HepG2 (cell line): ENCODE measurements at regions not wholly inside any gene's neighbourhood (a gene's known extent, or its start where the extent isn't known, plus 50 kb on each side); places are given as distances from the start of the nearest gene placed in this dataset.

Experiments used
- ARID5B ChIP-seq: IDR thresholded peaks from 2 replicates; pipeline ENCODE4 v1.4.0; 2020; ENCODE audit warnings: mild to moderate bottlenecking, missing genetic modification reagents
- CCDC6 ChIP-seq: sonication (generic); formaldehyde crosslinking; IDR thresholded peaks from 2 replicates; pipeline ENCODE4 v1.8.1; 2022; ENCODE audit warnings: mild to moderate bottlenecking, missing genetic modification reagents, moderate library complexity
- FOXM1 ChIP-seq: sonication (generic); formaldehyde crosslinking; IDR thresholded peaks from 2 replicates; pipeline ENCODE4 v1.5.0; 2020; ENCODE audit warnings: missing genetic modification reagents
- JUNB ChIP-seq: sonication (generic); formaldehyde crosslinking; IDR thresholded peaks from 2 replicates; pipeline ENCODE4 v1.8.0; 2022; ENCODE audit warnings: missing genetic modification reagents, mild to moderate bottlenecking, borderline replicate concordance
- REST ChIP-seq, 2 experiments: IDR thresholded peaks; 2 replicates each; pipeline ENCODE4 v1.6.1; 2011 to 2012; ENCODE audit warnings: low read length in 2 of 2, borderline replicate concordance in 1 of 2, low read depth in 1 of 2, mild to moderate bottlenecking in 1 of 2, moderate library complexity in 1 of 2
- SRSF1 ChIP-seq: fragments of 200-400 bp; formaldehyde crosslinking; optimal IDR thresholded peaks from 2 replicates; pipeline ENCODE3; 2017; ENCODE audit warnings: mild to moderate bottlenecking, low read depth, low read length, moderate library complexity
- ZC3H13 ChIP-seq: sonication (generic); formaldehyde crosslinking; IDR thresholded peaks from 2 replicates; pipeline ENCODE4 v1.8.1; 2023; ENCODE audit warnings: mild to moderate bottlenecking, missing genetic modification reagents, moderate library complexity
- ZKSCAN5 ChIP-seq: sonication (generic); formaldehyde crosslinking; IDR thresholded peaks from 2 replicates; pipeline ENCODE4 v1.5.1; 2020; ENCODE audit warnings: mild to moderate bottlenecking, missing genetic modification reagents
- ZNF503 ChIP-seq: sonication (generic); formaldehyde crosslinking; IDR thresholded peaks from 2 replicates; pipeline ENCODE4 v1.4.0; 2020; ENCODE audit warnings: missing genetic modification reagents
- ZNF512B ChIP-seq: sonication (generic); formaldehyde crosslinking; IDR thresholded peaks from 2 replicates; pipeline ENCODE4 v1.5.1; 2020; ENCODE audit warnings: missing genetic modification reagents, mild to moderate bottlenecking, borderline replicate concordance

- TF ChIP-seq REST (IDR thresholded peaks at IDR 0.05; ENCODE audit: borderline replicate concordance in 1 of 2, low read depth in 1 of 2, low read length in 2 of 2), result peak in 1 of 2 experiments; percentile 42; a peak in 1 of 4 replicates
- TF ChIP-seq ZNF503 (CRISPR knock-in tag), result peak; percentile 79
- peak; percentile 17; the same call in 1 of the 2 replicates for TF ChIP-seq ZNF512B (CRISPR knock-in tag)
- peak; percentile 62 for TF ChIP-seq SRSF1
- peak; percentile 87 for TF ChIP-seq ARID5B (CRISPR knock-in tag)
- no peak for TF ChIP-seq FOXM1
- TF ChIP-seq CCDC6 (CRISPR knock-in tag), result peak; percentile 98
- TF ChIP-seq ZKSCAN5, result 0 out of 2 replicates have a peak, but pooled peaks have one; percentile 14
- TF ChIP-seq ZC3H13 (CRISPR knock-in tag), result peak; percentile 90
- peak; percentile 83 for TF ChIP-seq JUNB (CRISPR knock-in tag)
Observed at GRCh38 chr9:129558551-129559505, 62.1 kb downstream of the C9orf50 start (continued).
